H9 (cell line): ENCODE measurements at regions not wholly inside any gene's neighbourhood (a gene's known extent, or its start where the extent isn't known, plus 50 kb on each side); places are given as distances from the start of the nearest gene placed in this dataset.

Source experiments
- DNase-seq: peaks from one replicate; pipeline ENCODE4 v3.0.0-alpha.2; 2017
- H2AFZ ChIP-seq: one replicate; pipeline ENCODE4 v1.6.1; 2013; ENCODE audit warnings: mild to moderate bottlenecking, low read length, control low read depth, moderate library complexity
- H2AK5ac ChIP-seq: 2 replicates; pipeline ENCODE4 v1.6.1; 2013; ENCODE audit warnings: low read length, control low read depth, mixed read lengths; ENCODE audit not compliant: insufficient read length
- H2BK120ac ChIP-seq: one replicate; pipeline ENCODE4 v1.6.1; 2013; ENCODE audit warnings: low read depth, mild to moderate bottlenecking, low read length, control low read depth, inconsistent platforms; ENCODE audit not compliant: poor library complexity, severe bottlenecking
- H2BK12ac ChIP-seq: 2 replicates; pipeline ENCODE4 v1.6.1; 2013; ENCODE audit warnings: low read length, control low read depth, mixed read lengths, low read depth; ENCODE audit not compliant: insufficient read length
- H2BK15ac ChIP-seq: 2 replicates; pipeline ENCODE4 v1.6.1; 2013; ENCODE audit warnings: low read depth, low read length, control low read depth
- H2BK20ac ChIP-seq: one replicate; pipeline ENCODE4 v1.6.1; 2013; ENCODE audit warnings: low read depth, mild to moderate bottlenecking, low read length, control low read depth, inconsistent platforms; ENCODE audit not compliant: poor library complexity, severe bottlenecking
- H2BK5ac ChIP-seq: 2 replicates; pipeline ENCODE4 v1.6.1; 2013; ENCODE audit warnings: low read length, control low read depth, mixed read lengths; ENCODE audit not compliant: insufficient read length
- H3K14ac ChIP-seq: 2 replicates; pipeline ENCODE4 v1.6.1; 2013; ENCODE audit warnings: low read length, control low read depth; ENCODE audit not compliant: insufficient read depth
- H3K18ac ChIP-seq: 2 replicates; pipeline ENCODE4 v1.6.1; 2013; ENCODE audit warnings: low read depth, mild to moderate bottlenecking, mixed read lengths, low read length, control low read depth; ENCODE audit not compliant: insufficient read length
- H3K23ac ChIP-seq: 2 replicates; pipeline ENCODE4 v1.6.1; 2013; ENCODE audit warnings: low read length, control low read depth, mixed read lengths, low read depth; ENCODE audit not compliant: insufficient read length
- H3K23me2 ChIP-seq: 2 replicates; pipeline ENCODE4 v1.6.1; 2013; ENCODE audit warnings: low read depth, mild to moderate bottlenecking, mixed read lengths, low read length, control low read depth; ENCODE audit not compliant: insufficient read length, poor library complexity, severe bottlenecking
- H3K27ac ChIP-seq: 2 replicates; pipeline ENCODE4 v1.5.1; 2013; ENCODE audit warnings: low read length, control low read depth, mixed read lengths, low read depth; ENCODE audit not compliant: insufficient read length
- H3K27me3 ChIP-seq: 2 replicates; pipeline ENCODE4 v1.6.1; 2013; ENCODE audit warnings: low read length, control low read depth, inconsistent platforms; ENCODE audit not compliant: insufficient read depth
- H3K4ac ChIP-seq: 2 replicates; pipeline ENCODE4 v1.6.1; 2013; ENCODE audit warnings: low read depth, mild to moderate bottlenecking, control low read depth, inconsistent platforms, low read length, moderate library complexity
- H3K4me1 ChIP-seq: 2 replicates; pipeline ENCODE4 v1.6.1; 2013; ENCODE audit warnings: low read length, control low read depth, inconsistent platforms; ENCODE audit not compliant: insufficient read depth
- H3K4me2 ChIP-seq: 2 replicates; pipeline ENCODE4 v1.6.1; 2013; ENCODE audit warnings: low read length, control low read depth, mixed read lengths; ENCODE audit not compliant: insufficient read length, insufficient read depth
- H3K56ac ChIP-seq: 2 replicates; pipeline ENCODE4 v1.6.1; 2013; ENCODE audit warnings: low read depth, mild to moderate bottlenecking, mixed read lengths, low read length, control low read depth; ENCODE audit not compliant: insufficient read length
- H3K79me1 ChIP-seq: 2 replicates; pipeline ENCODE4 v1.6.1; 2013; ENCODE audit warnings: low read depth, mild to moderate bottlenecking, moderate library complexity, low read length, control low read depth, inconsistent platforms; ENCODE audit not compliant: insufficient read depth, poor library complexity, severe bottlenecking
- H3K79me2 ChIP-seq: 2 replicates; pipeline ENCODE4 v1.6.1; 2013; ENCODE audit warnings: low read length, control low read depth, inconsistent platforms; ENCODE audit not compliant: insufficient read depth
- H3K9ac ChIP-seq: 2 replicates; pipeline ENCODE4 v1.6.1; 2013; ENCODE audit warnings: low read length, control low read depth, mixed read lengths; ENCODE audit not compliant: insufficient read length; ENCODE audit errors: extremely low read depth
- H3K9me3 ChIP-seq: one replicate; pipeline ENCODE4 v1.6.1; 2013; ENCODE audit warnings: low read depth, low read length, inconsistent platforms; ENCODE audit not compliant: control insufficient read depth
- H3T11ph ChIP-seq: one replicate; pipeline ENCODE4 v1.6.1; 2013; ENCODE audit warnings: mild to moderate bottlenecking, low read length, control low read depth, inconsistent platforms
- H4K20me1 ChIP-seq: one replicate; pipeline ENCODE4 v1.6.1; 2013; ENCODE audit not compliant: control insufficient read depth, insufficient read length, insufficient read depth
- H4K5ac ChIP-seq: 2 replicates; pipeline ENCODE4 v1.6.1; 2013; ENCODE audit warnings: low read depth, mild to moderate bottlenecking, mixed read lengths, low read length, control low read depth; ENCODE audit not compliant: insufficient read length
- H4K8ac ChIP-seq: replicated peaks from 2 replicates; pipeline ENCODE4 v1.6.1; 2013; ENCODE audit warnings: low read length, control low read depth, mixed read lengths, low read depth; ENCODE audit not compliant: insufficient read length
- H4K91ac ChIP-seq: 2 replicates; pipeline ENCODE4 v1.6.1; 2013; ENCODE audit warnings: low read depth, mild to moderate bottlenecking, moderate library complexity, mixed read lengths, low read length, control low read depth; ENCODE audit not compliant: insufficient read length
- H3K27ac Mint-ChIP-seq, 3 experiments: 2 replicates in 2 of 3; 3 replicates in 1 of 3; pipeline ENCODE4 v1.8.0; 2020 to 2021; ENCODE audit warnings: mixed read lengths in 3 of 3, mild to moderate bottlenecking in 1 of 3, moderate library complexity in 1 of 3
- H3K27me3 Mint-ChIP-seq: 2 replicates; pipeline ENCODE4 v1.8.0; 2021; ENCODE audit warnings: low read depth, mild to moderate bottlenecking, moderate library complexity, mixed read lengths
- H3K36me3 Mint-ChIP-seq, 3 experiments: 2 replicates in 2 of 3; 3 replicates in 1 of 3; pipeline ENCODE4 v1.8.0; 2020 to 2021; ENCODE audit warnings: low read depth in 3 of 3, mixed read lengths in 3 of 3; ENCODE audit not compliant: insufficient read depth in 1 of 3
- H3K4me1 Mint-ChIP-seq, 2 experiments: 2 replicates each; pipeline ENCODE4 v1.8.0; 2020; ENCODE audit warnings: mixed read lengths in 2 of 2
- H3K4me3 Mint-ChIP-seq, 2 experiments: 2 replicates in 1 of 2; 3 replicates in 1 of 2; pipeline ENCODE4 v1.8.0; 2020 to 2021; ENCODE audit warnings: mild to moderate bottlenecking in 2 of 2, mixed read lengths in 2 of 2, moderate library complexity in 1 of 2
- H3K9me3 Mint-ChIP-seq, 2 experiments: 2 replicates in 1 of 2; 3 replicates in 1 of 2; pipeline ENCODE4 v1.8.0; 2020; ENCODE audit warnings: mild to moderate bottlenecking in 2 of 2, mixed read lengths in 2 of 2, moderate library complexity in 1 of 2
- WGBS: extraction: QIAGEN DNeasy Blood & Tissue Kit; methylation state at CpG from one replicate; pipeline ENCODE4 v1.1.7; 2013; ENCODE audit warnings: missing lambda C conversion rate, low lambda C conversion rate, mixed read lengths; ENCODE audit not compliant: insufficient read length; ENCODE audit errors: extremely low coverage; 5-methylcytosine and 5-hydroxymethylcytosine counted together
- TF ChIP-seq, protein P1 (sequence below): fragments of 200-600 bp; sonication (generic); conservative IDR thresholded peaks from 3 replicates; pipeline ENCODE4 v1.8.0; 2021; ENCODE audit warnings: antibody characterized with exemption, mild to moderate bottlenecking

DNA sequence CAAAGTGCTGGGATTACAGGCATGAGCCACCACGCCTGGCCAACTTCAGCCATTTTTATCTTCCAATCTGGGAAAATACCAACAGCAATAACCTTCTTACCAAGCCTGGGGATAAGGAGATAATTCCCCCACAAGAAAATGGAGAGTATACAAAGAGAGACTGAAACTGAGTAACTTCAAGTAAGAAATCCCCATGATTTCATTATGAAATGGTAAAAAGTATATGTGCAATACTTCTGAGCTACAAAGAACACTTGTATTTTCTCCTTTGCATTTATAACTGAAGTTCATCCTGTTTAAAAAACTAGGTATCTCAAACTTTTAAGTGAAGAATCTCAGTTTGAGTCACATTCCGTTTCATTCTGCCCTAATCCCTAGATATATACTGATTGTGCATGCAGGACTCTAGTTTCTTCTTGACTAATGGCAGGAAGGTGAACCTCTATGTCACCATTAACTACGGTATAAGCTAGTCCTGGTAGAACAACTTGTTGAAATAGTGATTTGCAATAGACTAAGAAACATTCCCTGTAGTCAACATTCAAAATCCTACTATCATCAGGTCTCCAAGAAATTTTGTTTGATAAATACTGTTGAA, 2071.4 kb downstream of the MAT2B start:
- Histone ChIP-seq H2BK12ac (no peak overlapping the region), H3K9me3 (no peaks in the 10 kb centered on the region), H3K79me1 (no peaks in the 10 kb centered on the region), H3K27ac (no peak overlapping the region), H2AFZ (no peak overlapping the region), H3K23me2 (no peaks in the 10 kb centered on the region), H3K14ac (no peak overlapping the region), H3K27me3 (no peaks in the 10 kb centered on the region), H3K9ac (no peak overlapping the region), H3K56ac (no peak overlapping the region), H2BK5ac (no peak overlapping the region), H3K79me2 (no peaks in the 10 kb centered on the region), H3T11ph (no peak overlapping the region), H3K4me1 (no peaks in the 10 kb centered on the region), H4K8ac (no peak overlapping the region), H2BK20ac (no peak overlapping the region), H3K18ac (no peak overlapping the region), H3K4ac (no peak overlapping the region), H2BK15ac (no peak overlapping the region), H3K23ac (no peak overlapping the region), H4K5ac (no peak overlapping the region), H2BK120ac (no peak overlapping the region), H4K20me1 (no peaks in the 10 kb centered on the region), H4K91ac (no peak overlapping the region), H3K4me2 (no peak overlapping the region), H2AK5ac (no peak overlapping the region)
- TF ChIP-seq, protein P1, sequence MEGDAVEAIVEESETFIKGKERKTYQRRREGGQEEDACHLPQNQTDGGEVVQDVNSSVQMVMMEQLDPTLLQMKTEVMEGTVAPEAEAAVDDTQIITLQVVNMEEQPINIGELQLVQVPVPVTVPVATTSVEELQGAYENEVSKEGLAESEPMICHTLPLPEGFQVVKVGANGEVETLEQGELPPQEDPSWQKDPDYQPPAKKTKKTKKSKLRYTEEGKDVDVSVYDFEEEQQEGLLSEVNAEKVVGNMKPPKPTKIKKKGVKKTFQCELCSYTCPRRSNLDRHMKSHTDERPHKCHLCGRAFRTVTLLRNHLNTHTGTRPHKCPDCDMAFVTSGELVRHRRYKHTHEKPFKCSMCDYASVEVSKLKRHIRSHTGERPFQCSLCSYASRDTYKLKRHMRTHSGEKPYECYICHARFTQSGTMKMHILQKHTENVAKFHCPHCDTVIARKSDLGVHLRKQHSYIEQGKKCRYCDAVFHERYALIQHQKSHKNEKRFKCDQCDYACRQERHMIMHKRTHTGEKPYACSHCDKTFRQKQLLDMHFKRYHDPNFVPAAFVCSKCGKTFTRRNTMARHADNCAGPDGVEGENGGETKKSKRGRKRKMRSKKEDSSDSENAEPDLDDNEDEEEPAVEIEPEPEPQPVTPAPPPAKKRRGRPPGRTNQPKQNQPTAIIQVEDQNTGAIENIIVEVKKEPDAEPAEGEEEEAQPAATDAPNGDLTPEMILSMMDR = no peak
- Mint-ChIP-seq H3K4me3 (no peak overlapping the region), H3K27me3 (no peaks in the 10 kb centered on the region), H3K4me1 (no peaks in the 10 kb centered on the region), H3K36me3 (peaks cover 0 to 3% (median 0%) of the 10 kb centered on the region in 3 experiments; a peak in 2 of 7 replicates), H3K27ac (no peak overlapping the region), H3K9me3 (peaks cover 0 to 7% of the 10 kb centered on the region in 2 experiments; a peak in 4 of 5 replicates)
- no peak for DNase-seq
- no CpG with 5 or more reads among the region's 3 CpGs for WGBS
